LNCaP clone FGC (cell line): ENCODE measurements at regions not wholly inside any gene's neighbourhood (a gene's known extent, or its start where the extent isn't known, plus 50 kb on each side); places are given as distances from the start of the nearest gene placed in this dataset.

Experiments used
- DNase-seq: peaks from one replicate; pipeline ENCODE4 v3.0.0-alpha.2; 2011; ENCODE audit warnings: low read depth
- H3K4me3 ChIP-seq: 2 replicates; pipeline ENCODE4 v1.5.1; 2011; ENCODE audit warnings: mild to moderate bottlenecking, low read depth, low read length, control low read depth
- TF ChIP-seq, protein P1 (sequence below): IDR thresholded peaks from 2 replicates; pipeline ENCODE4 v1.5.1; 2012; ENCODE audit warnings: mild to moderate bottlenecking; ENCODE audit not compliant: control insufficient read depth, insufficient read depth; ENCODE audit errors: extremely low read depth

DNA sequence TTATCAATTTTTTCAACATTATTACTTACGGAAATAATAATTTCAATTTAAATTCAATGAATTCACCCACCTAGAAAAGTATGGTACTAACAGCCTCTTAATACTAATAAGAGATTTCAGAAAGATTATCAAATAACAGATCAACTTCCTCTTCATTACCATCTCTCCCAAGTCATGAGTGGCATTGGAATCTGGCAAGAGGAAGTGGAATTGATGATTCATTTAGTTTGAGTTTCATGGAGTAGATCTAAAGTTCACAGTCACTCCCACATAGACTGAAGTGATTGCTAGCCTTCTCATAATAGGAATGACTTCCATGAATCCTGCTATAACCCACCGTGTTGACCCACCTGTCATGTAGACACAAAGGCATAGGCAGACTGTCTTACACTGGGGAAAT is 77.7 kb upstream of the WDR75 start:
- H3K4me3 ChIP-seq = no peak overlapping the region
- TF ChIP-seq, protein P1, sequence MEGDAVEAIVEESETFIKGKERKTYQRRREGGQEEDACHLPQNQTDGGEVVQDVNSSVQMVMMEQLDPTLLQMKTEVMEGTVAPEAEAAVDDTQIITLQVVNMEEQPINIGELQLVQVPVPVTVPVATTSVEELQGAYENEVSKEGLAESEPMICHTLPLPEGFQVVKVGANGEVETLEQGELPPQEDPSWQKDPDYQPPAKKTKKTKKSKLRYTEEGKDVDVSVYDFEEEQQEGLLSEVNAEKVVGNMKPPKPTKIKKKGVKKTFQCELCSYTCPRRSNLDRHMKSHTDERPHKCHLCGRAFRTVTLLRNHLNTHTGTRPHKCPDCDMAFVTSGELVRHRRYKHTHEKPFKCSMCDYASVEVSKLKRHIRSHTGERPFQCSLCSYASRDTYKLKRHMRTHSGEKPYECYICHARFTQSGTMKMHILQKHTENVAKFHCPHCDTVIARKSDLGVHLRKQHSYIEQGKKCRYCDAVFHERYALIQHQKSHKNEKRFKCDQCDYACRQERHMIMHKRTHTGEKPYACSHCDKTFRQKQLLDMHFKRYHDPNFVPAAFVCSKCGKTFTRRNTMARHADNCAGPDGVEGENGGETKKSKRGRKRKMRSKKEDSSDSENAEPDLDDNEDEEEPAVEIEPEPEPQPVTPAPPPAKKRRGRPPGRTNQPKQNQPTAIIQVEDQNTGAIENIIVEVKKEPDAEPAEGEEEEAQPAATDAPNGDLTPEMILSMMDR = no peak
- no peak for DNase-seq

DNA sequence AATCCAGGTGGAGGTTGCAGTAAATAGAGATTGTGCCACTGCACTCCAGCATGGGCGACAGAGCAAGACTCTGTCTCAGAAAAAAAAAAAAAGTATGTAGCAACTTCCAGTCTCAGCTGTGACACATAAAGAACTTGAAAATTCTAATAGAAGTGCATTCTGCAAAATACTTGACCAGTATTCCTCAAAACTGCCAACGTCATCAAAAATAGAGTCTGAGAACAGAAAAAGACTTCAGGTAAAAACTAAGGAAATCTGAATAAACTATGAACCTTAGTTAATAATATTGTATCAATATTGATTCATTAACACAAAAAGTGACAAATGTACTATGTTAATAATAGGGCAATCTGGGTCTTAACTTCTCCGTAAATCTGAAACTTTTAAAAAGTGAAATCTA is 76.7 kb upstream of the WDR75 start:
- H3K4me3 ChIP-seq = no peak overlapping the region
- TF ChIP-seq, protein P1 = no peak
- no peak for DNase-seq

DNA sequence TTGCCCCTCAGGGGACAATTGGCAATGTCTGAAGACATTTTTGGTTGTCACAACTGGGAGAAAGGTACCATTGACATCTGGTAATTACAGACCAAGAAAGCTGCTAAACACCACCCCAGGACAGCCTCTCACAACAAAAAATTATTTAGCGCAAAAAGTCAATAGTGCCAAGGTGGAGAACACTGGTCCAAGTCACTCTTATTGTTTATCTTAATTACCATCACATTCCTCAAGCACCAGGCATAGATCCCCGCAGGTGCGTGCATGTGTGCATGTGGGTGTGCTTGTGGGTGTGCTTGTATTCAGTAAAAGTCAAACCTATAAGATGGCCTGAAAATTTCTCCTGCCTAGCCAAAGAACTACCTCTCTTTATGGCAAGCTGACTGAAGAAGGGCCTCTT is 74.9 kb upstream of the WDR75 start:
- no peak overlapping the region for H3K4me3 ChIP-seq
- DNase-seq = no peak
- TF ChIP-seq, protein P1 = no peak

DNA sequence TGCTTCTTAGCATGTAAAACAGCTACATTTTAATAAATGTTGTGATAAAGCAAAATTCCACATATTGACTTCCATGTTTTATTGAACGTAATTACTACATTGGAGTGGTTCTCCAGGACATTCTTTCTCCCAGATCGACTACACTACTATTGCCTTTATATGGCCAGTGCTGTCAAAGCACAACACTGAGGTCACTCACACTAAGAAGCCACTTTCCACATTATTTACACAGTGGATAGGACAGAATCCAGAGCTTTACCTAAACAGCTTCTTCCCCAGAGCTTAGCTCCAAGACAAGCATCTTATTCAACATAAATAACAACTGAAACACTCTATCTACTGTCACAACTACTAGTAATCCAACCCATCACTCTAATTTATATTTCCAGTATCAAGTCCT is 73.9 kb upstream of the WDR75 start:
- no peak overlapping the region for H3K4me3 ChIP-seq
- TF ChIP-seq, protein P1 = no peak
- no peak for DNase-seq

DNA sequence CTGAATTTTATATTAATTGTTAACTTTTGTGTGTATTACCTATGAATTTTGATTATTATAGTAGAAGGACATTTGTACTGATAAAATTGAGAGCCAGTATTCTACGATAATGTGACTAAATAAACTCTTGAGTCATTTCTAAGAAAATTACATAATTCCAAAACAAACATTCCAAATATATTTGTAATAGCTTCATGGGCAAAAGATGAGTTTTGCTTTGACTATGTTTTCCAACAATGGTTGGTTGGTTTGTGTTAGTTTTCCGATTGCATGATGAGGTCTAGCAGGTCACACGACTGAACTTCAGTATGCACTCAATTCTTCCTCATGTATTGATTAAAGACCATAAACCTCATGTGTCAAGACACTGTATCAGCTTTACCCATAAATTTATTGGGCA is 71.7 kb upstream of the WDR75 start:
- TF ChIP-seq, protein P1 = no peak
- no peak overlapping the region for H3K4me3 ChIP-seq
- DNase-seq = no peak

DNA sequence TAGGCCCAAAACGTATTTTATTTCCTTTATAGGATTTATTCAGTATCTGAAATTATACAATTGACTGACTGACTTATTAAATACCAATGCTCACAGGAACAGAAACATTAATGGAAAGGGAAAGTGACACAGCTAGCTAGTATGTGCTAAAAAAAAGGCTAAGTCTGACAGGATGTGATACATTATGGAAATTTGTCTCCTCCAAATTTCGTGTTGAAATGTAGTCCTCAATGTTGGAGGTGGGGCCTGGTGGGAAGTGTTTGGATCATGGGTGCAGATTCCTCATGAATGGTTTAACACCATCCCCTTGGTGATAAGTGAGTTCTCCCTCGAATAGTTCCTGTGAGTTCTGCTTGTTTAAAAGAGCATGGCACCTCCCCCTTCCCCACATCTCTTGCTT is 70.6 kb upstream of the WDR75 start:
- DNase-seq = no peak
- H3K4me3 ChIP-seq = no peak overlapping the region
- TF ChIP-seq, protein P1 = no peak

DNA sequence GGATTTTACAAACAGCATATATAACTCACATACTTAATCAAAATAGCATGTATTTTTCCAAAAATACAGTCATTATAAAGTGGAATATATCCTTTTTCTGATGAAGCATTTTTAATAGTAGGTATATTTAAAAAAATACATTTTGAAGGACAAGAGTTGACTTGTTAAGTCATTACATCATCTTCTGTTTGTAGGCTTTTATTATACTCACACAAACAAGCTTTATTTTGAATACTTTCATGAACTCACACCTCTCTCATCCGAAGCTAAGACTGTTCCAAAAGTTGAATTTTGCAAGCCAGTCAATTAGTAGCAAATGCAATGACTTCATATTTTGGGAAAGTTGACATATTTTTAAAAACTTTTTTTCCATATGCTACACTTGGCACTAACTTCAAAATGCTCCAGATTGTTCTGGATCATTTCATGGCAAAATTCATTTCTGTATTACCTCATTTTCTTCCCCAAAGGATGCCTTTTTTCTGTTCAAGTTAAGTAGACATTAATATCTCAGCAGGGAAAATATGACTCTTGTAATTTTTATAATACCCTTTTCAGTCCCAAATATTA is 68.5 kb upstream of the WDR75 start:
- TF ChIP-seq, protein P1 = no peak
- no peak for DNase-seq
- no peak overlapping the region for H3K4me3 ChIP-seq
